ENCODE measurements at regions not wholly inside any gene's neighbourhood (a gene's known extent, or its start where the extent isn't known, plus 50 kb on each side); places are given as distances from the start of the nearest gene placed in this dataset.

- peaks cover 4% of the 10 kb centered on the region; the same call in 1 of the 2 replicates for H3K9me3 ChIP-seq (replicated peaks; ENCODE audit: control insufficient read depth, insufficient read depth, low read depth, low read length)
- POLR2A ChIA-PET: no interaction called here
- TF ChIP-seq NBN (IDR thresholded peaks at IDR 0.05; ENCODE audit: low read depth) (no peak), RBM15 (IDR thresholded peaks at IDR 0.05; ENCODE audit: insufficient read depth, low read length) (no peak), FOXJ3 (CRISPR knock-in tag; IDR thresholded peaks at IDR 0.05) (no peak), TEAD2 (tag; IDR thresholded peaks at IDR 0.05) (no peak)
- CTCF ChIA-PET (ENCODE audit: low intra/inter-chr PET ratio): no interaction called here
- H3K9ac ChIP-seq (ENCODE audit: insufficient read depth in 1 of 2, low read depth in 2 of 2, low read length in 2 of 2): no peak overlapping the region
- H3K27ac ChIP-seq (ENCODE audit: extremely low read depth, low read depth, low read length): no peak overlapping the region
- no peaks in the 10 kb centered on the region for H3K4me1 ChIP-seq (replicated peaks in 1 of 2; ENCODE audit: control insufficient read depth in 2 of 2, insufficient read depth in 2 of 2, low read length in 2 of 2)
- no peak for DNase-seq (ENCODE audit: extremely low read depth in 1 of 4, low spot score in 3 of 4)
- intact Hi-C loops (cut with micrococcal nuclease) (no loop called here), in situ Hi-C loops (cut with MboI) (no loop called here)
- 2% methylated on average over 3 of the region's 3 CpGs for WGBS (ENCODE audit: insufficient coverage, low coverage, missing lambda C conversion rate)
- BruUV-seq (replicated peaks): no TSS peak
- H3K79me2 ChIP-seq (ENCODE audit: control insufficient read depth, insufficient read depth, low read length): no peaks in the 10 kb centered on the region
- no peak overlapping the region for H3K4me2 ChIP-seq (ENCODE audit: insufficient read depth, low read length)
- H4K20me1 ChIP-seq (replicated peaks; ENCODE audit: control insufficient read depth, insufficient read depth, low read length): no peaks in the 10 kb centered on the region
- no peak for FAIRE-seq
- H3K36me3 ChIP-seq (ENCODE audit: control insufficient read depth, insufficient read depth, low read length): no peaks in the 10 kb centered on the region
- no peak for ATAC-seq
- H3K9me1 ChIP-seq (ENCODE audit: control insufficient read depth, insufficient read depth, low read length): no peaks in the 10 kb centered on the region
- H3K27me3 ChIP-seq (ENCODE audit: control insufficient read depth in 2 of 2, insufficient read depth in 2 of 2, low read length in 2 of 2): no peaks in the 10 kb centered on the region
- H3K4me3 ChIP-seq: no peak overlapping the region
- no peak overlapping the region for H2AFZ ChIP-seq (ENCODE audit: low read depth, low read length)
Observed at GRCh38 chr3:3316521-3316920, 137.0 kb upstream of the CRBN start.

GRCh38 chr3:3315846-3316245 is 136.4 kb upstream of the CRBN start:
- no TSS peak for BruUV-seq (replicated peaks)
- in situ Hi-C loops (cut with MboI): no loop called here
- 0% methylated on average over 7 of the region's 7 CpGs for WGBS (ENCODE audit: insufficient coverage, low coverage, missing lambda C conversion rate)
- TF ChIP-seq ZNF384 (IDR thresholded peaks at IDR 0.05; ENCODE audit: low read depth, low read length) (no peak), KLF1 (tag; IDR thresholded peaks at IDR 0.05) (no peak), EGR1 (conservative IDR thresholded peaks at IDR 0.05) (no peak), KLF16 (IDR thresholded peaks at IDR 0.05) (no peak), RBM15 (IDR thresholded peaks at IDR 0.05; ENCODE audit: insufficient read depth, low read length) (no peak), MITF (IDR thresholded peaks at IDR 0.05) (no peak), LCOR (CRISPR knock-in tag; IDR thresholded peaks at IDR 0.05) (no peak), ZNF699 (CRISPR knock-in tag; IDR thresholded peaks at IDR 0.05; ENCODE audit: insufficient replicate concordance) (no peak), ESRRB (CRISPR knock-in tag; IDR thresholded peaks at IDR 0.05; ENCODE audit: borderline replicate concordance) (no peak), IRF2 (CRISPR knock-in tag; IDR thresholded peaks at IDR 0.05) (no peak)

More at GRCh38 chr3:3315846-3316245, 136.4 kb upstream of the CRBN start:
- ATAC-seq (no peak), FAIRE-seq (no peak), DNase-seq (ENCODE audit: extremely low read depth in 1 of 4, low spot score in 3 of 4) (no peak)
- ChIA-PET POLR2A (interaction anchor here (0.6 kb wide), 1 partner anchor 655 kb away, joined by 4 read pairs; no protein-coding TSS in a partner anchor), CTCF (ENCODE audit: low intra/inter-chr PET ratio) (no interaction called here)
- no peaks in the 10 kb centered on the region for H3K79me2 ChIP-seq (ENCODE audit: control insufficient read depth, insufficient read depth, low read length)
- no peak overlapping the region for H3K27ac ChIP-seq (ENCODE audit: extremely low read depth, low read depth, low read length)
- H3K4me2 ChIP-seq (ENCODE audit: insufficient read depth, low read length): no peak overlapping the region
- H2AFZ ChIP-seq (ENCODE audit: low read depth, low read length): no peak overlapping the region
- no peaks in the 10 kb centered on the region for H3K27me3 ChIP-seq (ENCODE audit: control insufficient read depth in 2 of 2, insufficient read depth in 2 of 2, low read length in 2 of 2)
- no peak overlapping the region for H3K9ac ChIP-seq (ENCODE audit: insufficient read depth in 1 of 2, low read depth in 2 of 2, low read length in 2 of 2)
- intact Hi-C loops (cut with micrococcal nuclease): no loop called here
- H4K20me1 ChIP-seq (replicated peaks; ENCODE audit: control insufficient read depth, insufficient read depth, low read length): no peaks in the 10 kb centered on the region
- no peaks in the 10 kb centered on the region for H3K4me1 ChIP-seq (replicated peaks in 1 of 2; ENCODE audit: control insufficient read depth in 2 of 2, insufficient read depth in 2 of 2, low read length in 2 of 2)
- H3K36me3 ChIP-seq (ENCODE audit: control insufficient read depth, insufficient read depth, low read length): no peaks in the 10 kb centered on the region
- H3K9me1 ChIP-seq (ENCODE audit: control insufficient read depth, insufficient read depth, low read length): no peaks in the 10 kb centered on the region
- no peak overlapping the region for H3K4me3 ChIP-seq
- peaks cover 4% of the 10 kb centered on the region; the same call in 1 of the 2 replicates for H3K9me3 ChIP-seq (replicated peaks; ENCODE audit: control insufficient read depth, insufficient read depth, low read depth, low read length)

All from K562 (cell line).